SH-SY5Y (cell line): ENCODE measurements at regions not wholly inside any gene's neighbourhood (a gene's known extent, or its start where the extent isn't known, plus 50 kb on each side); places are given as distances from the start of the nearest gene placed in this dataset.

ENCODE experiments used
- GATA2 ChIP-seq: IDR thresholded peaks from 2 replicates; pipeline ENCODE4 v1.6.1; 2011; ENCODE audit warnings: mild to moderate bottlenecking, low read depth, low read length
- GATA3 ChIP-seq: IDR thresholded peaks from 2 replicates; pipeline ENCODE4 v1.6.1; 2011; ENCODE audit warnings: low read depth, mild to moderate bottlenecking, low read length, moderate library complexity

- TF ChIP-seq GATA3 (no peak), GATA2 (no peak)
These were observed 365.9 kb upstream of the SLC30A5 start for GRCh38 chr5:68727931-68728330.
